Stimulated activated CD8-positive, alpha-beta memory T cell treated with anti-CD3 and anti-CD28 coated beads, Interleukin-12 subunit alpha, Interleukin-12 subunit beta, amount 100 ng/mL, for 24 hours (primary cell): ENCODE measurements at regions not wholly inside any gene's neighbourhood (a gene's known extent, or its start where the extent isn't known, plus 50 kb on each side); places are given as distances from the start of the nearest gene placed in this dataset.
"Not testable (repeated sequence)": the region's sequence is repeated elsewhere in the genome, so short reads cannot be mapped to it uniquely, and the experiment has no call there.

ENCODE experiments used
- DNase-seq: peaks from one replicate; pipeline ENCODE4 v3.0.0-alpha.2; 2020; ENCODE audit errors: extremely low read depth

GRCh38 chr12:131340616-131341210, 370.2 kb upstream of the SFSWAP start:
- no peak for DNase-seq

- DNase-seq: not testable (repeated sequence)
These were observed 369.3 kb upstream of the SFSWAP start for GRCh38 chr12:131341608-131342007.

GRCh38 chr12:131343436-131343835, 367.5 kb upstream of the SFSWAP start:
- not testable (repeated sequence) for DNase-seq

GRCh38 chr12:131344715-131345520, 366.0 kb upstream of the SFSWAP start:
- not testable (repeated sequence) for DNase-seq

GRCh38 chr12:131345521-131346436, 365.1 kb upstream of the SFSWAP start:
- no peak for DNase-seq

GRCh38 chr12:131346555-131347344, 364.1 kb upstream of the SFSWAP start:
- DNase-seq: no peak

- no peak for DNase-seq
These were observed 363.6 kb upstream of the SFSWAP start for GRCh38 chr12:131347345-131347714.

- DNase-seq: no peak
These were observed 363.2 kb upstream of the SFSWAP start for GRCh38 chr12:131347732-131348131.

- DNase-seq: no peak
These were observed 362.7 kb upstream of the SFSWAP start for GRCh38 chr12:131348231-131348630.

GRCh38 chr12:131348646-131349045, 362.2 kb upstream of the SFSWAP start:
- no peak for DNase-seq

- no peak for DNase-seq
These were observed 361.3 kb upstream of the SFSWAP start for GRCh38 chr12:131349397-131350127.

GRCh38 chr12:131350943-131351318, 360.0 kb upstream of the SFSWAP start:
- DNase-seq: no peak

- DNase-seq: no peak
These were observed 359.4 kb upstream of the SFSWAP start for GRCh38 chr12:131351319-131352028.

GRCh38 chr12:131352296-131352900, 358.5 kb upstream of the SFSWAP start:
- no peak for DNase-seq

- no peak for DNase-seq
These were observed 357.5 kb upstream of the SFSWAP start for GRCh38 chr12:131353376-131353775.

GRCh38 chr12:131353826-131354225, 357.1 kb upstream of the SFSWAP start:
- DNase-seq: no peak

GRCh38 chr12:131355361-131356245, 355.3 kb upstream of the SFSWAP start:
- DNase-seq: no peak

- DNase-seq: no peak
These were observed 354.3 kb upstream of the SFSWAP start for GRCh38 chr12:131356485-131357184.
